HEK293T (cell line): ENCODE measurements at regions not wholly inside any gene's neighbourhood (a gene's known extent, or its start where the extent isn't known, plus 50 kb on each side); places are given as distances from the start of the nearest gene placed in this dataset.

Experiments used
- BHLHE40 ChIP-seq: fragments of 450-650 bp; IDR thresholded peaks from 2 replicates; pipeline ENCODE4 v1.6.1; 2016; ENCODE audit warnings: mild to moderate bottlenecking, moderate library complexity, borderline replicate concordance
- CTBP1 ChIP-seq: fragments of 450-650 bp; IDR thresholded peaks from 2 replicates; pipeline ENCODE4 v1.6.1; 2016; ENCODE audit warnings: borderline replicate concordance
- FOXA1 ChIP-seq: fragments of 450-650 bp; IDR thresholded peaks from 2 replicates; pipeline ENCODE4 v1.6.1; 2016; ENCODE audit warnings: mild to moderate bottlenecking
- FOXK2 ChIP-seq: fragments of 450-650 bp; IDR thresholded peaks from 2 replicates; pipeline ENCODE4 v1.6.1; 2016; ENCODE audit warnings: mild to moderate bottlenecking
- FOXM1 ChIP-seq: fragments of 450-650 bp; IDR thresholded peaks from 2 replicates; pipeline ENCODE4 v1.6.1; 2017; ENCODE audit warnings: mild to moderate bottlenecking, borderline replicate concordance
- HDGF ChIP-seq: fragments of 450-650 bp; IDR thresholded peaks from 2 replicates; pipeline ENCODE4 v1.6.1; 2017; ENCODE audit warnings: antibody characterized with exemption, borderline replicate concordance
- L3MBTL2 ChIP-seq: fragments of 450-650 bp; conservative IDR thresholded peaks from 2 replicates; pipeline ENCODE4 v1.6.1; 2016; ENCODE audit warnings: mild to moderate bottlenecking
- LEF1 ChIP-seq: fragments of 450-650 bp; IDR thresholded peaks from 2 replicates; pipeline ENCODE4 v1.6.1; 2017; ENCODE audit warnings: mild to moderate bottlenecking, borderline replicate concordance
- NFRKB ChIP-seq: fragments of 450-650 bp; IDR thresholded peaks from 2 replicates; pipeline ENCODE4 v1.6.1; 2016; ENCODE audit warnings: mild to moderate bottlenecking, moderate library complexity
- PKNOX1 ChIP-seq: fragments of 450-650 bp; IDR thresholded peaks from 2 replicates; pipeline ENCODE4 v1.6.1; 2016
- SP1 ChIP-seq: fragments of 450-650 bp; IDR thresholded peaks from 2 replicates; pipeline ENCODE4 v1.6.1; 2017
- TARDBP ChIP-seq: fragments of 450-650 bp; IDR thresholded peaks from 2 replicates; pipeline ENCODE4 v1.6.1; 2016
- ZNF384 ChIP-seq: fragments of 450-650 bp; IDR thresholded peaks from 2 replicates; pipeline ENCODE4 v1.6.1; 2016

- TF ChIP-seq ZNF384 (no peak), SP1 (no peak), TARDBP (no peak), PKNOX1 (no peak), FOXK2 (no peak), LEF1 (no peak), BHLHE40 (no peak), CTBP1 (no peak), FOXM1 (no peak), FOXA1 (no peak), HDGF (no peak), L3MBTL2 (no peak), NFRKB (no peak)
Observed at GRCh38 chr14:96648506-96649326, 146.5 kb downstream of the PAPOLA start.
